Ovary (tissue), 7 donors: ENCODE measurements at regions not wholly inside any gene's neighbourhood (a gene's known extent, or its start where the extent isn't known, plus 50 kb on each side); places are given as distances from the start of the nearest gene placed in this dataset.

Source experiments
- DNase-seq, 5 donors: peaks; one replicate each; pipeline ENCODE4 v3.0.0-alpha.2; 2019 to 2020
- H3K27ac ChIP-seq, 2 donors: fragments of 200-600 bp; one replicate each; pipeline versions ENCODE4 v1.5.1 to v1.8.0; 2019 to 2022
- H3K27me3 ChIP-seq: fragments of 200-600 bp; one replicate; pipeline ENCODE4 v1.8.0; 2022
- H3K36me3 ChIP-seq: fragments of 200-600 bp; sonication (generic); one replicate; pipeline ENCODE4 v1.5.1; 2019
- H3K4me1 ChIP-seq: one replicate; pipeline ENCODE4 v1.8.1; 2013; ENCODE audit warnings: mild to moderate bottlenecking, moderate library complexity; ENCODE audit not compliant: insufficient read depth
- H3K4me3 ChIP-seq: fragments of 200-600 bp; sonication (generic); one replicate; pipeline ENCODE4 v1.5.1; 2017
- H3K9me3 ChIP-seq, 2 donors: fragments of 200-600 bp in 1 of 2; sonication (generic) in 1 of 2; one replicate each; pipeline versions ENCODE4 v1.5.1 to v1.8.1; 2013 to 2019; ENCODE audit warnings: mild to moderate bottlenecking in 1 of 2, moderate library complexity in 1 of 2
- CTCF ChIP-seq, 3 donors: fragments of 450-650 bp in 2 of 3; fragments of 200-600 bp in 1 of 3; IDR thresholded peaks; one replicate each; pipeline versions ENCODE4 v1.5.1 to v1.8.0; 2016 to 2022; ENCODE audit warnings: antibody characterized with exemption in 3 of 3, mild to moderate bottlenecking in 1 of 3
- EP300 ChIP-seq: sonication (generic); formaldehyde crosslinking; IDR thresholded peaks from one replicate; pipeline ENCODE4 v1.6.1; 2017; ENCODE audit warnings: antibody characterized with exemption
- POLR2A ChIP-seq: fragments of 450-650 bp; IDR thresholded peaks from one replicate; pipeline ENCODE4 v1.6.1; 2017; ENCODE audit warnings: antibody characterized with exemption, mild to moderate bottlenecking, moderate library complexity
- WGBS, 3 donors: extraction: QIAGEN DNeasy Blood & Tissue Kit in 1 of 3; methylation state at CpG; one replicate each; pipeline versions ENCODE4 v1.1.5 to v1.1.7; 2013 to 2017; 5-methylcytosine and 5-hydroxymethylcytosine counted together
- intact Hi-C, 4 donors: fragments of 100-400 bp; cut with DNase I; formaldehyde crosslinking; loops; one replicate each; pipeline versions ENCODE4 v1.11.0 to v1.15.1; 2022 to 2023
- donor health status: DM: no; HTN: no; CAD: no; lungs with moderate emphysema.
- donor health status: DM: no; HTN: no; CAD: no.
- donor health status: Bipolar disorder and iron deficiency.
- donor health status: DM: no; HTN: no; CAD: no.
- donor health status: DM: yes; HTN: yes; CAD: no.

- no peaks in the 10 kb centered on the region for H3K9me3 ChIP-seq
- no peak overlapping the region for H3K4me3 ChIP-seq
- 84 to 88% (median 84%) methylated on average over 7 of the region's 7 CpGs for WGBS, 3 donors
- H3K4me1 ChIP-seq: no peaks in the 10 kb centered on the region
- H3K27ac ChIP-seq: no peak overlapping the region
- no peaks in the 10 kb centered on the region for H3K27me3 ChIP-seq
- TF ChIP-seq POLR2A (no peak), CTCF (IDR thresholded peaks at IDR 0.05) (no peak), EP300 (no peak)
- intact Hi-C loops: no loop called here
- no peaks in the 10 kb centered on the region for H3K36me3 ChIP-seq
- no peak for DNase-seq
These were observed 153.2 kb downstream of the ELAVL4 start for GRCh38 chr1:50261951-50262350.

GRCh38 chr1:50257940-50258685 lies 149.4 kb downstream of the ELAVL4 start:
- DNase-seq: no peak
- no peak overlapping the region for H3K27ac ChIP-seq
- H3K36me3 ChIP-seq: no peaks in the 10 kb centered on the region
- intact Hi-C loops: no loop called here
- no peaks in the 10 kb centered on the region for H3K4me1 ChIP-seq
- H3K27me3 ChIP-seq: no peaks in the 10 kb centered on the region
- WGBS, 3 donors: 68 to 84% (median 72%) methylated on average over 2 of the region's 2 CpGs
- TF ChIP-seq CTCF (IDR thresholded peaks at IDR 0.05) (no peak), POLR2A (no peak), EP300 (no peak)
- H3K9me3 ChIP-seq: no peaks in the 10 kb centered on the region
- no peak overlapping the region for H3K4me3 ChIP-seq

- no peak overlapping the region for H3K27ac ChIP-seq
- H3K4me1 ChIP-seq: no peaks in the 10 kb centered on the region
- no peaks in the 10 kb centered on the region for H3K27me3 ChIP-seq
- 71 to 85% (median 75%) methylated on average over 1 of the region's 1 CpG for WGBS, 3 donors
- H3K36me3 ChIP-seq: no peaks in the 10 kb centered on the region
- no peak overlapping the region for H3K4me3 ChIP-seq
- no peaks in the 10 kb centered on the region for H3K9me3 ChIP-seq
- intact Hi-C loops: no loop called here
- DNase-seq: no peak
- TF ChIP-seq EP300 (no peak), CTCF (IDR thresholded peaks at IDR 0.05) (no peak)
These were observed 148.3 kb downstream of the ELAVL4 start for GRCh38 chr1:50257029-50257428.
